ENCODE measurements at regions not wholly inside any gene's neighbourhood (a gene's known extent, or its start where the extent isn't known, plus 50 kb on each side); places are given as distances from the start of the nearest gene placed in this dataset.

GRCh38 chr3:5510300-5510699, 322.8 kb downstream of the EDEM1 start:
- Histone ChIP-seq H3K4me1 (ENCODE audit: control insufficient read depth in 2 of 3, insufficient read depth in 2 of 3, low read depth in 1 of 3, low read length in 3 of 3) (no peaks in the 10 kb centered on the region), H3K27ac (ENCODE audit: low read depth in 2 of 2, low read length in 2 of 2) (no peak overlapping the region), H3K9ac (ENCODE audit: low read length in 3 of 3) (no peak overlapping the region), H3K9me3 (ENCODE audit: control insufficient read depth in 2 of 3, insufficient read depth in 1 of 3, low read length in 3 of 3) (peaks cover 0 to 1% (median 0%) of the 10 kb centered on the region in 3 donors), H3K4me3 (ENCODE audit: low read length in 3 of 3) (no peak overlapping the region), H3K36me3 (ENCODE audit: control insufficient read depth in 2 of 3, insufficient read depth in 3 of 3, low read length in 3 of 3) (no peaks in the 10 kb centered on the region), H3K27me3 (ENCODE audit: control insufficient read depth, insufficient read depth, low read length) (no peaks in the 10 kb centered on the region)
- no peak for TF ChIP-seq CTCF (IDR thresholded peaks at IDR 0.05; ENCODE audit: borderline replicate concordance, extremely low read depth, insufficient read depth)
- FAIRE-seq (no peak), DNase-seq (no peak)
- intact Hi-C loops (cut with DNase I): no loop called here

- Histone ChIP-seq H3K4me1 (ENCODE audit: control insufficient read depth in 2 of 3, insufficient read depth in 2 of 3, low read depth in 1 of 3, low read length in 3 of 3) (no peaks in the 10 kb centered on the region), H3K36me3 (ENCODE audit: control insufficient read depth in 2 of 3, insufficient read depth in 3 of 3, low read length in 3 of 3) (no peaks in the 10 kb centered on the region), H3K27ac (ENCODE audit: low read depth in 2 of 2, low read length in 2 of 2) (no peak overlapping the region), H3K9me3 (ENCODE audit: control insufficient read depth in 2 of 3, insufficient read depth in 1 of 3, low read length in 3 of 3) (peaks cover 0 to 4% (median 0%) of the 10 kb centered on the region in 3 donors), H3K27me3 (ENCODE audit: control insufficient read depth, insufficient read depth, low read length) (no peaks in the 10 kb centered on the region), H3K4me3 (ENCODE audit: low read length in 3 of 3) (no peak overlapping the region), H3K9ac (ENCODE audit: low read length in 3 of 3) (no peak overlapping the region)
- TF ChIP-seq CTCF (IDR thresholded peaks at IDR 0.05; ENCODE audit: borderline replicate concordance, extremely low read depth, insufficient read depth): no peak
- intact Hi-C loops (cut with DNase I): no loop called here
- DNase-seq: no peak
- FAIRE-seq: no peak
These were observed 330.4 kb downstream of the EDEM1 start for GRCh38 chr3:5517921-5518320.

GRCh38 chr3:5520237-5520636, 332.7 kb downstream of the EDEM1 start:
- Histone ChIP-seq H3K27me3 (ENCODE audit: control insufficient read depth, insufficient read depth, low read length) (no peaks in the 10 kb centered on the region), H3K9ac (ENCODE audit: low read length in 3 of 3) (no peak overlapping the region), H3K36me3 (ENCODE audit: control insufficient read depth in 2 of 3, insufficient read depth in 3 of 3, low read length in 3 of 3) (no peaks in the 10 kb centered on the region), H3K4me3 (ENCODE audit: low read length in 3 of 3) (no peak overlapping the region), H3K4me1 (ENCODE audit: control insufficient read depth in 2 of 3, insufficient read depth in 2 of 3, low read depth in 1 of 3, low read length in 3 of 3) (no peaks in the 10 kb centered on the region), H3K9me3 (ENCODE audit: control insufficient read depth in 2 of 3, insufficient read depth in 1 of 3, low read length in 3 of 3) (peaks cover 0 to 4% (median 0%) of the 10 kb centered on the region in 3 donors), H3K27ac (ENCODE audit: low read depth in 2 of 2, low read length in 2 of 2) (no peak overlapping the region)
- FAIRE-seq (no peak), DNase-seq (no peak)
- intact Hi-C loops (cut with DNase I): no loop called here
- no peak for TF ChIP-seq CTCF (IDR thresholded peaks at IDR 0.05; ENCODE audit: borderline replicate concordance, extremely low read depth, insufficient read depth)

GRCh38 chr3:5523125-5523524, 335.6 kb downstream of the EDEM1 start:
- Histone ChIP-seq H3K36me3 (ENCODE audit: control insufficient read depth in 2 of 3, insufficient read depth in 3 of 3, low read length in 3 of 3) (no peaks in the 10 kb centered on the region), H3K27me3 (ENCODE audit: control insufficient read depth, insufficient read depth, low read length) (no peaks in the 10 kb centered on the region), H3K27ac (ENCODE audit: low read depth in 2 of 2, low read length in 2 of 2) (no peak overlapping the region), H3K4me1 (ENCODE audit: control insufficient read depth in 2 of 3, insufficient read depth in 2 of 3, low read depth in 1 of 3, low read length in 3 of 3) (no peaks in the 10 kb centered on the region), H3K9me3 (ENCODE audit: control insufficient read depth in 2 of 3, insufficient read depth in 1 of 3, low read length in 3 of 3) (no peaks in the 10 kb centered on the region), H3K4me3 (ENCODE audit: low read length in 3 of 3) (no peak overlapping the region), H3K9ac (ENCODE audit: low read length in 3 of 3) (no peak overlapping the region)
- FAIRE-seq (no peak), DNase-seq (no peak)
- TF ChIP-seq CTCF (IDR thresholded peaks at IDR 0.05; ENCODE audit: borderline replicate concordance, extremely low read depth, insufficient read depth): no peak
- intact Hi-C loops (cut with DNase I): no loop called here

All from kidney (tissue), 13 donors.